H1 (cell line): ENCODE measurements at regions not wholly inside any gene's neighbourhood (a gene's known extent, or its start where the extent isn't known, plus 50 kb on each side); places are given as distances from the start of the nearest gene placed in this dataset.

Experiments
- CTCF ChIA-PET: fragments of 300-600 bp; sonication (Branson Sonifier 250); formaldehyde crosslinking; loops from one replicate; lab custom pipeline; 2021; ENCODE audit not compliant: partially characterized antibody; lab: Charles Lee
- POLR2A ChIA-PET: fragments of 300-600 bp; sonication (Branson Sonifier 250); formaldehyde crosslinking; loops from one replicate; lab custom pipeline; 2021; ENCODE audit warnings: inconsistent platforms; ENCODE audit not compliant: partially characterized antibody; lab: Charles Lee
- DNase-seq, 2 experiments: peaks; one replicate each; pipeline versions ENCODE4 v3.0.0 to v3.0.0-alpha.2; 2010 to 2022; ENCODE audit warnings: low spot score in 2 of 2, low read depth in 1 of 2, mixed read lengths in 1 of 2
- FAIRE-seq: peaks from 2 replicates; lab custom pipeline; 2011; peaks lifted over from hg19 to GRCh38; lab: Jason Lieb, UNC
- H2AFZ ChIP-seq: 2 replicates; pipeline ENCODE4 v1.8.1; 2012; ENCODE audit warnings: low read length, inconsistent platforms
- H2AK5ac ChIP-seq: 2 replicates; pipeline ENCODE4 v1.6.1; 2013; ENCODE audit warnings: low read depth, low read length
- H2BK120ac ChIP-seq: replicated peaks from 2 replicates; pipeline ENCODE3; 2013; ENCODE audit warnings: low read depth, low read length, inconsistent platforms
- H2BK12ac ChIP-seq: 2 replicates; pipeline ENCODE4 v1.6.1; 2013; ENCODE audit warnings: low read depth, low read length
- H2BK15ac ChIP-seq: 2 replicates; pipeline ENCODE4 v1.6.1; 2013; ENCODE audit warnings: low read length
- H2BK20ac ChIP-seq: 2 replicates; pipeline ENCODE4 v1.6.1; 2013; ENCODE audit warnings: low read length
- H2BK5ac ChIP-seq: 2 replicates; pipeline ENCODE4 v1.6.1; 2013; ENCODE audit warnings: low read depth, low read length
- H3K14ac ChIP-seq: 2 replicates; pipeline ENCODE4 v1.6.1; 2013; ENCODE audit warnings: inconsistent platforms; ENCODE audit not compliant: insufficient read length
- H3K18ac ChIP-seq: 2 replicates; pipeline ENCODE4 v1.6.1; 2013; ENCODE audit warnings: low read length; ENCODE audit errors: extremely low read depth
- H3K23ac ChIP-seq: 2 replicates; pipeline ENCODE4 v1.6.1; 2013; ENCODE audit warnings: inconsistent platforms; ENCODE audit not compliant: insufficient read length
- H3K23me2 ChIP-seq: 2 replicates; pipeline ENCODE4 v1.6.1; 2013; ENCODE audit warnings: low read depth, low read length
- H3K27ac ChIP-seq: 2 replicates; pipeline ENCODE4 v1.6.1; 2011; ENCODE audit warnings: low read depth, low read length, inconsistent platforms
- H3K27me3 ChIP-seq, 4 experiments: replicated peaks in 1 of 4; 1 replicate in 1 of 4; 2 replicates in 3 of 4; pipeline versions ENCODE4 v1.6.1 to v1.8.1; 2011 to 2013; ENCODE audit warnings: low read length in 3 of 4, mild to moderate bottlenecking in 3 of 4, inconsistent platforms in 2 of 4, mixed read lengths in 2 of 4, moderate library complexity in 1 of 4; ENCODE audit not compliant: control insufficient read depth in 3 of 4, insufficient read depth in 3 of 4; ENCODE audit errors: extremely low read depth in 1 of 4
- H3K36me3 ChIP-seq, 4 experiments: 2 replicates each; pipeline versions ENCODE4 v1.6.1 to v1.8.1; 2011 to 2013; ENCODE audit warnings: mild to moderate bottlenecking in 4 of 4, low read length in 3 of 4, moderate library complexity in 2 of 4, control low read depth in 1 of 4, inconsistent platforms in 1 of 4; ENCODE audit not compliant: insufficient read depth in 4 of 4, control insufficient read depth in 2 of 4
- H3K4ac ChIP-seq: replicated peaks from 2 replicates; pipeline ENCODE3; 2013; ENCODE audit warnings: low read length, low read depth, mixed read lengths, inconsistent platforms; ENCODE audit not compliant: insufficient read length
- H3K4me1 ChIP-seq, 4 experiments: replicated peaks in 1 of 4; 1 replicate in 1 of 4; 2 replicates in 3 of 4; pipeline versions ENCODE4 v1.6.1 to v1.8.1; 2011 to 2013; ENCODE audit warnings: low read length in 3 of 4, inconsistent platforms in 2 of 4, mixed read lengths in 1 of 4; ENCODE audit not compliant: insufficient read depth in 4 of 4, control insufficient read depth in 3 of 4
- H3K4me2 ChIP-seq, 2 experiments: 2 replicates each; pipeline versions ENCODE4 v1.6.1 to v1.8.1; 2011 to 2013; ENCODE audit warnings: low read depth in 2 of 2, low read length in 2 of 2, control low read depth in 1 of 2, inconsistent platforms in 1 of 2, mild to moderate bottlenecking in 1 of 2; ENCODE audit not compliant: insufficient read depth in 1 of 2
- H3K4me3 ChIP-seq, 4 experiments: fragments of 200-600, 300-600 bp in 1 of 4; sonication (generic), shearing (Covaris generic), sonication (Bioruptor Twin) in 1 of 4; 2 replicates each; pipeline versions ENCODE4 v1.5.1 to v1.8.1; 2011 to 2016; ENCODE audit warnings: low read length in 4 of 4, low read depth in 3 of 4, control low read depth in 2 of 4, inconsistent platforms in 2 of 4, mild to moderate bottlenecking in 2 of 4, mixed read lengths in 1 of 4, moderate library complexity in 1 of 4; ENCODE audit not compliant: insufficient read depth in 2 of 4; ENCODE audit errors: extremely low read depth in 1 of 4
- H3K56ac ChIP-seq: replicated peaks from 2 replicates; pipeline ENCODE3; 2013; ENCODE audit warnings: low read depth, mild to moderate bottlenecking, mixed read lengths, low read length, inconsistent platforms; ENCODE audit not compliant: insufficient read length
- H3K79me1 ChIP-seq: 2 replicates; pipeline ENCODE4 v1.6.1; 2013; ENCODE audit warnings: low read depth, low read length, control low read depth
- H3K79me2 ChIP-seq, 2 experiments: 2 replicates each; pipeline versions ENCODE4 v1.6.1 to v1.8.1; 2012 to 2013; ENCODE audit warnings: low read length in 2 of 2, mild to moderate bottlenecking in 2 of 2, inconsistent platforms in 1 of 2; ENCODE audit not compliant: insufficient read depth in 2 of 2, control insufficient read depth in 1 of 2
- H3K9ac ChIP-seq, 4 experiments: replicated peaks in 1 of 4; 1 replicate in 1 of 4; 2 replicates in 3 of 4; pipeline versions ENCODE4 v1.6.1 to v1.8.1; 2011 to 2013; ENCODE audit warnings: low read depth in 3 of 4, low read length in 3 of 4, control low read depth in 2 of 4, mild to moderate bottlenecking in 2 of 4, moderate library complexity in 2 of 4, inconsistent platforms in 1 of 4; ENCODE audit errors: extremely low read depth in 1 of 4
- H3K9me3 ChIP-seq, 2 experiments: 2 replicates each; pipeline versions ENCODE4 v1.6.1 to v1.8.1; 2012 to 2013; ENCODE audit warnings: mild to moderate bottlenecking in 2 of 2, moderate library complexity in 2 of 2, control low read depth in 1 of 2, inconsistent platforms in 1 of 2, low read depth in 1 of 2, low read length in 1 of 2, mixed read lengths in 1 of 2; ENCODE audit not compliant: insufficient read depth in 2 of 2
- H4K20me1 ChIP-seq, 2 experiments: replicated peaks in 1 of 2; 2 replicates each; pipeline versions ENCODE3 to v1.8.1; 2011 to 2013; ENCODE audit warnings: inconsistent platforms in 2 of 2, low read length in 2 of 2, mild to moderate bottlenecking in 1 of 2; ENCODE audit not compliant: insufficient read depth in 2 of 2, control insufficient read depth in 1 of 2
- H4K5ac ChIP-seq: 2 replicates; pipeline ENCODE4 v1.6.1; 2013; ENCODE audit warnings: low read length, low read depth, mixed read lengths, inconsistent platforms; ENCODE audit not compliant: insufficient read length
- H4K8ac ChIP-seq: 2 replicates; pipeline ENCODE4 v1.8.0; 2013; ENCODE audit warnings: mild to moderate bottlenecking, moderate library complexity, low read length, inconsistent platforms; ENCODE audit not compliant: insufficient read depth; ENCODE audit errors: extremely low read depth
- H4K91ac ChIP-seq: replicated peaks from 2 replicates; pipeline ENCODE3; 2013; ENCODE audit warnings: low read length, mixed read lengths, inconsistent platforms; ENCODE audit not compliant: insufficient read length
- CBX8 ChIP-seq: fragments of 300-800, 300-1000 bp; sonication (generic); IDR thresholded peaks from 2 replicates; pipeline ENCODE4 v1.7.1; 2016; ENCODE audit warnings: low read depth, low read length, borderline replicate concordance
- FOSL1 ChIP-seq: IDR thresholded peaks from 2 replicates; pipeline ENCODE4 v1.6.1; 2011; ENCODE audit warnings: mild to moderate bottlenecking, low read depth, low read length, moderate library complexity; ENCODE audit not compliant: insufficient read depth
- RXRA ChIP-seq: IDR thresholded peaks from 2 replicates; pipeline ENCODE4 v1.6.1; 2011; ENCODE audit warnings: low read depth, mild to moderate bottlenecking, low read length, moderate library complexity; ENCODE audit not compliant: insufficient read depth
- YY1 ChIP-seq: IDR thresholded peaks from 2 replicates; pipeline ENCODE4 v1.6.1; 2011; ENCODE audit warnings: low read depth, mild to moderate bottlenecking, low read length
- ZNF274 ChIP-seq: IDR thresholded peaks from 2 replicates; pipeline ENCODE4 v1.7.0; 2012; ENCODE audit warnings: low read length, borderline replicate concordance; ENCODE audit errors: extremely low read depth
- WGBS, 2 experiments: shearing (Covaris generic) in 1 of 2; methylation state at CpG; one replicate each; pipeline versions ENCODE4 v1.1.6 to v1.1.7; 2013 to 2015; ENCODE audit warnings: low lambda C conversion rate in 2 of 2, mixed read lengths in 2 of 2, inconsistent platforms in 1 of 2, low coverage in 1 of 2, missing lambda C conversion rate in 1 of 2; ENCODE audit not compliant: insufficient replicate concordance in 2 of 2, insufficient coverage in 1 of 2, insufficient read length in 1 of 2; ENCODE audit errors: extremely low coverage in 1 of 2, missing lambda C conversion rate in 1 of 2; 5-methylcytosine and 5-hydroxymethylcytosine counted together
- TF ChIP-seq, protein P1 (sequence below): IDR thresholded peaks from 2 replicates; pipeline ENCODE4 v1.6.1; 2012; ENCODE audit warnings: inconsistent platforms

DNA sequence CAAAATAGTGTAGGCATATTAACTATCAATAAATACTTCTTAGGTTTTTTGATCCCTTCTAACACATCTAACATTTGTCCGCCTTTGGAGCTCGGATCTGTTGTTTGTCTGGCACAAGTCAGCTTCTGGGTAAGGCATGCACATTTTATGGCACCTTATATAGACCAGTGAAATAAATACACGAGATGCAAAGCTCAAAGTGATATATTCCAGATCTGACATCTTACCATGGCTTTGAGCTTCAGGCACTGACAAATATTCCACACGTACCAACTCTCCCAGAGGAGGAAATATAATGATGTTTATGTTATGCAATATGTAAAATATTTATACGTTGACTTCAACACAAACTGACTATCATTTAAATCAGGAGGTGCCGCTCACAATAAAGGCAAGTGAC, 430.1 kb upstream of the SMIM21 start:
- Histone ChIP-seq H3K4ac (no peak overlapping the region), H3K4me3 (no peak overlapping the region), H2BK15ac (no peak overlapping the region), H4K5ac (no peak overlapping the region), H2BK120ac (no peak overlapping the region), H2BK20ac (no peak overlapping the region), H3K56ac (no peak overlapping the region), H2AFZ (no peak overlapping the region), H3K4me1 (no peaks in the 10 kb centered on the region), H3K9ac (no peak overlapping the region), H3K14ac (no peak overlapping the region), H3K27ac (no peak overlapping the region), H3K23ac (no peak overlapping the region), H3K79me2 (no peaks in the 10 kb centered on the region), H2BK12ac (no peak overlapping the region), H4K8ac (no peak overlapping the region), H3K9me3 (no peaks in the 10 kb centered on the region; a peak in 1 of 4 replicates), H3K36me3 (no peaks in the 10 kb centered on the region), H3K4me2 (no peak overlapping the region), H4K91ac (no peak overlapping the region), H4K20me1 (no peaks in the 10 kb centered on the region), H3K27me3 (no peaks in the 10 kb centered on the region; a peak in 1 of 7 replicates), H3K79me1 (no peaks in the 10 kb centered on the region), H3K23me2 (no peaks in the 10 kb centered on the region), H2BK5ac (no peak overlapping the region), H3K18ac (no peak overlapping the region), H2AK5ac (no peak overlapping the region)
- no peak for FAIRE-seq
- CTCF ChIA-PET: interaction anchor here (0.6 to 1.0 kb wide), 2 partner anchors 9 to 494 kb away, joined by 3 read pairs; no protein-coding TSS in a partner anchor
- whole genome bisulfite sequencing, 2 experiments: 92% methylated on average over 6 of the region's 6 CpGs; no CpG with 5 or more reads in 1 of the 2 experiments
- POLR2A ChIA-PET: no interaction called here
- no peak for DNase-seq
- TF ChIP-seq ZNF274 (no peak), CBX8 (no peak), FOSL1 (no peak), RXRA (no peak), YY1 (no peak)
- TF ChIP-seq, protein P1, sequence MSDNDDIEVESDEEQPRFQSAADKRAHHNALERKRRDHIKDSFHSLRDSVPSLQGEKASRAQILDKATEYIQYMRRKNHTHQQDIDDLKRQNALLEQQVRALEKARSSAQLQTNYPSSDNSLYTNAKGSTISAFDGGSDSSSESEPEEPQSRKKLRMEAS: no peak
